ENCODE measurements at regions not wholly inside any gene's neighbourhood (a gene's known extent, or its start where the extent isn't known, plus 50 kb on each side); places are given as distances from the start of the nearest gene placed in this dataset.

- TF ChIP-seq PRDM4 (CRISPR knock-in tag; IDR thresholded peaks at IDR 0.05; ENCODE audit: borderline replicate concordance): no peak
- no peak for TF ChIP-seq ZNF224 (CRISPR knock-in tag; IDR thresholded peaks at IDR 0.05)
- no peak for TF ChIP-seq ZSCAN21 (CRISPR knock-in tag; IDR thresholded peaks at IDR 0.05; ENCODE audit: borderline replicate concordance)
- no peak for TF ChIP-seq ZNF30 (CRISPR knock-in tag; IDR thresholded peaks at IDR 0.05)
- TF ChIP-seq ZNF3 (CRISPR knock-in tag; IDR thresholded peaks at IDR 0.05): no peak; the same call in 1 of the 2 replicates
- TF ChIP-seq SYNCRIP (IDR thresholded peaks at IDR 0.05; ENCODE audit: insufficient read depth, low read depth, low read length): no peak
- no peak for TF ChIP-seq ZNF564 (CRISPR knock-in tag; IDR thresholded peaks at IDR 0.05)
- TF ChIP-seq MTF1 (CRISPR knock-in tag; IDR thresholded peaks at IDR 0.05): no peak
- peak; percentile 76; the same call in 1 of the 2 replicates for TF ChIP-seq ISL2 (CRISPR knock-in tag; IDR thresholded peaks at IDR 0.05)
- TF ChIP-seq GABPA (IDR thresholded peaks at IDR 0.05; ENCODE audit: low read depth, low read length): no peak
- no peak; the same call in 1 of the 2 replicates for TF ChIP-seq GABPA (CRISPR knock-in tag; IDR thresholded peaks at IDR 0.05; ENCODE audit: low read depth)
- TF ChIP-seq SCMH1 (CRISPR knock-in tag; IDR thresholded peaks at IDR 0.05; ENCODE audit: borderline replicate concordance): no peak
- peak; percentile 78; the same call in 1 of the 2 replicates for TF ChIP-seq ZGPAT (CRISPR knock-in tag; IDR thresholded peaks at IDR 0.05)
- no peak for TF ChIP-seq SATB2 (CRISPR knock-in tag; IDR thresholded peaks at IDR 0.05)
- TF ChIP-seq TBL1XR1 (IDR thresholded peaks at IDR 0.05; ENCODE audit: borderline replicate concordance, low read length, partially characterized antibody): peak; percentile 55
- TF ChIP-seq ZNF362 (CRISPR knock-in tag; IDR thresholded peaks at IDR 0.05; ENCODE audit: borderline replicate concordance): no peak
- TF ChIP-seq GLI4 (CRISPR knock-in tag; IDR thresholded peaks at IDR 0.05; ENCODE audit: borderline replicate concordance): no peak
- TF ChIP-seq ZNF75D (CRISPR knock-in tag; IDR thresholded peaks at IDR 0.05; ENCODE audit: borderline replicate concordance): no peak
- TF ChIP-seq ZNF354B (CRISPR knock-in tag; IDR thresholded peaks at IDR 0.05): no peak
- TF ChIP-seq RBM22 (optimal IDR thresholded peaks at IDR 0.05; ENCODE audit: low read length): peak; percentile 52
- TF ChIP-seq ATF6 (CRISPR knock-in tag; conservative IDR thresholded peaks at IDR 0.05): no peak
- TF ChIP-seq IRF1 (CRISPR knock-in tag; IDR thresholded peaks at IDR 0.05; ENCODE audit: low read depth): no peak
- no peak for TF ChIP-seq ZNF260 (CRISPR knock-in tag; IDR thresholded peaks at IDR 0.05; ENCODE audit: borderline replicate concordance, low read depth)
- no peak for TF ChIP-seq MAFK (conservative IDR thresholded peaks at IDR 0.05 in 1 of 2, IDR thresholded peaks at IDR 0.05 in 1 of 2; ENCODE audit: low read length in 2 of 2)
- TF ChIP-seq FOXK2 (IDR thresholded peaks at IDR 0.05): peak; percentile 77
Observed at GRCh38 chr3:124635169-124635539, 95.1 kb upstream of the UMPS start (continued).

Data from HepG2 (cell line).